Prostate gland (tissue), 2 donors: ENCODE measurements at regions not wholly inside any gene's neighbourhood (a gene's known extent, or its start where the extent isn't known, plus 50 kb on each side); places are given as distances from the start of the nearest gene placed in this dataset.

ENCODE experiments used
- DNase-seq: peaks from one replicate; pipeline ENCODE4 v3.0.0-alpha.2; 2019; ENCODE audit warnings: low spot score
- H3K27ac ChIP-seq, 2 donors: fragments of 200-600 bp; sonication (generic); 2 replicates each; pipeline ENCODE4 v1.5.1; 2017 to 2019
- H3K27me3 ChIP-seq: fragments of 200-600 bp; sonication (generic); replicated peaks from 2 replicates; pipeline ENCODE4 v1.5.1; 2019; ENCODE audit not compliant: insufficient read depth
- H3K36me3 ChIP-seq, 2 donors: fragments of 200-600 bp; sonication (generic); 1 replicate in 1 of 2; 2 replicates in 1 of 2; pipeline versions ENCODE4 v1.5.1 to v1.8.1; 2017 to 2019
- H3K4me1 ChIP-seq: fragments of 200-600 bp; sonication (generic); replicated peaks from 2 replicates; pipeline ENCODE4 v1.5.1; 2019
- H3K4me3 ChIP-seq, 2 donors: fragments of 200-600 bp; sonication (generic); 2 replicates each; pipeline ENCODE4 v1.5.1; 2017 to 2019
- H3K9me3 ChIP-seq: fragments of 200-600 bp; sonication (generic); 2 replicates; pipeline ENCODE4 v1.5.1; 2017
- POLR2A ChIP-seq: fragments of 450-650 bp; IDR thresholded peaks from one replicate; pipeline ENCODE4 v1.6.1; 2016; ENCODE audit warnings: antibody characterized with exemption, mild to moderate bottlenecking
- POLR2AphosphoS5 ChIP-seq: sonication (generic); formaldehyde crosslinking; IDR thresholded peaks from one replicate; pipeline ENCODE4 v1.6.1; 2017; ENCODE audit warnings: antibody characterized with exemption
- WGBS: methylation state at CpG from one replicate; pipeline ENCODE4 v1.1.5; 2018; 5-methylcytosine and 5-hydroxymethylcytosine counted together
- intact Hi-C: fragments of 100-400 bp; cut with DNase I; formaldehyde crosslinking; loops from one replicate; pipeline ENCODE4 v1.14.2; 2022
- TF ChIP-seq, protein P1 (sequence below), 4 experiments: fragments of 200-600 bp in 2 of 4; fragments of 450-650 bp in 2 of 4; sonication (generic) in 2 of 4; IDR thresholded peaks; 1 replicate in 3 of 4; 2 replicates in 1 of 4; pipeline ENCODE4 v1.5.1; 2016 to 2019; ENCODE audit warnings: antibody characterized with exemption in 4 of 4, mild to moderate bottlenecking in 2 of 4, moderate library complexity in 2 of 4

- no peak for TF ChIP-seq POLR2A
- TF ChIP-seq, protein P1, sequence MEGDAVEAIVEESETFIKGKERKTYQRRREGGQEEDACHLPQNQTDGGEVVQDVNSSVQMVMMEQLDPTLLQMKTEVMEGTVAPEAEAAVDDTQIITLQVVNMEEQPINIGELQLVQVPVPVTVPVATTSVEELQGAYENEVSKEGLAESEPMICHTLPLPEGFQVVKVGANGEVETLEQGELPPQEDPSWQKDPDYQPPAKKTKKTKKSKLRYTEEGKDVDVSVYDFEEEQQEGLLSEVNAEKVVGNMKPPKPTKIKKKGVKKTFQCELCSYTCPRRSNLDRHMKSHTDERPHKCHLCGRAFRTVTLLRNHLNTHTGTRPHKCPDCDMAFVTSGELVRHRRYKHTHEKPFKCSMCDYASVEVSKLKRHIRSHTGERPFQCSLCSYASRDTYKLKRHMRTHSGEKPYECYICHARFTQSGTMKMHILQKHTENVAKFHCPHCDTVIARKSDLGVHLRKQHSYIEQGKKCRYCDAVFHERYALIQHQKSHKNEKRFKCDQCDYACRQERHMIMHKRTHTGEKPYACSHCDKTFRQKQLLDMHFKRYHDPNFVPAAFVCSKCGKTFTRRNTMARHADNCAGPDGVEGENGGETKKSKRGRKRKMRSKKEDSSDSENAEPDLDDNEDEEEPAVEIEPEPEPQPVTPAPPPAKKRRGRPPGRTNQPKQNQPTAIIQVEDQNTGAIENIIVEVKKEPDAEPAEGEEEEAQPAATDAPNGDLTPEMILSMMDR (IDR thresholded peaks at IDR 0.05): no peak
- no peak for TF ChIP-seq POLR2AphosphoS5
- no peak for DNase-seq
- H3K27ac ChIP-seq: no peak overlapping the region
- no peaks in the 10 kb centered on the region for H3K9me3 ChIP-seq
- WGBS: 33% methylated on average over 1 of the region's 1 CpG
- H3K36me3 ChIP-seq: no peaks in the 10 kb centered on the region
- H3K4me3 ChIP-seq: no peak overlapping the region
- no peaks in the 10 kb centered on the region for H3K4me1 ChIP-seq
- intact Hi-C loops: loop anchor here (10.0 kb wide), 2 partner anchors 141 to 371 kb away; partner anchors contain the start of gene GUCY2F
- no peaks in the 10 kb centered on the region for H3K27me3 ChIP-seq
Observed at GRCh38 chrX:109855501-109855900, 122.4 kb upstream of the ACSL4 start.

GRCh38 chrX:109856974-109857373, 123.9 kb upstream of the ACSL4 start:
- intact Hi-C loops: loop anchor here (10.0 kb wide), 2 partner anchors 142 to 372 kb away; partner anchors contain the start of gene GUCY2F
- Histone ChIP-seq H3K4me3 (no peak overlapping the region), H3K36me3 (no peaks in the 10 kb centered on the region), H3K9me3 (no peaks in the 10 kb centered on the region), H3K27me3 (no peaks in the 10 kb centered on the region), H3K4me1 (no peaks in the 10 kb centered on the region), H3K27ac (no peak overlapping the region)
- 15% methylated on average over 5 of the region's 5 CpGs for whole genome bisulfite sequencing
- no peak for DNase-seq
- TF ChIP-seq POLR2A (no peak), POLR2AphosphoS5 (no peak)
- TF ChIP-seq, protein P1 (IDR thresholded peaks at IDR 0.05): peak; percentile 46 to 67 (median 62)

DNA sequence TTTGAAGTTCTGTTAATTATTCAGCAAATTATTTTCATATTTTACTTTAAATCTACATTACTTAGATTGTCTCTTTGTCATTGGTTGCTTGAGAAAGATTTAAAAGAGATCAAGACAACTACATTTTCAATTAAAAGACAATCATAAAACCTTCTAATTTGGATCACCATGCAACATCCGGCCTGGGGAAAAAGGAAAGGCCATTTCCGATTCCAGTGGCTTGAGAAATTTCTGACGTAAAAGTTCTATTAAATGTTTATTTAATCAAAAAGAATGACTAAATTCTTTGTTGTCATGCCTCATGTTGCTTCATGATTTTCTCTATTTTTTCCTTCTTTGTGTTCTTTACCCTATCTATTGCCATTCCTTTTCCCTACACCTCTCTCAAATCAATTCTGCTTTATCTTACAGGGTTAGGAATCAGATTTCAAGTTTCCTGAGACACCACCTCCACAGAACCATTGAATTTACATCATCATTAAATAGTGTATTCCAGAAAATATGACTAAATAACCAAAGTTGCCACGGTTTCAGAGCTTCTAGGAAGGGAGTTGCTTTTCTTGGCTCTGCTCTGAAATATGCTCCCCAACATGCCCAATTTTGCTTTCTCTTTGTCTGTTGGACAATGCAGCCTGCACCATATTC, 124.6 kb upstream of the ACSL4 start:
- Histone ChIP-seq H3K27me3 (no peaks in the 10 kb centered on the region), H3K4me1 (no peaks in the 10 kb centered on the region), H3K36me3 (no peaks in the 10 kb centered on the region), H3K9me3 (no peaks in the 10 kb centered on the region), H3K27ac (no peak overlapping the region), H3K4me3 (no peak overlapping the region)
- no peak for DNase-seq
- 61% methylated on average over 4 of the region's 4 CpGs for WGBS
- TF ChIP-seq POLR2AphosphoS5 (no peak), POLR2A (no peak)
- TF ChIP-seq, protein P1 (IDR thresholded peaks at IDR 0.05): no peak
- intact Hi-C loops: loop anchor here (10.0 kb wide), 2 partner anchors 143 to 373 kb away; partner anchors contain the start of gene GUCY2F

GRCh38 chrX:109858602-109859341, 125.7 kb upstream of the ACSL4 start:
- intact Hi-C loops: loop anchor here (10.0 kb wide), 2 partner anchors 144 to 374 kb away; partner anchors contain the start of gene GUCY2F
- Histone ChIP-seq H3K27ac (no peak overlapping the region), H3K27me3 (no peaks in the 10 kb centered on the region), H3K9me3 (no peaks in the 10 kb centered on the region), H3K4me1 (no peaks in the 10 kb centered on the region), H3K36me3 (no peaks in the 10 kb centered on the region), H3K4me3 (no peak overlapping the region)
- TF ChIP-seq POLR2A: no peak
- TF ChIP-seq, protein P1 (IDR thresholded peaks at IDR 0.05): no peak
- TF ChIP-seq POLR2AphosphoS5: no peak
- DNase-seq: no peak
- WGBS: 96% methylated on average over 5 of the region's 5 CpGs
